Spleen (tissue), 11 donors: ENCODE measurements at regions not wholly inside any gene's neighbourhood (a gene's known extent, or its start where the extent isn't known, plus 50 kb on each side); places are given as distances from the start of the nearest gene placed in this dataset.
"Not testable (repeated sequence)": the region's sequence is repeated elsewhere in the genome, so short reads cannot be mapped to it uniquely, and the experiment has no call there.

Experiments
- DNase-seq: peaks from one replicate; pipeline ENCODE4 v3.0.0-alpha.2; 2020
- H3K27ac ChIP-seq, 8 donors: fragments of 200-600 bp; sonication (generic) in 7 of 8; 1 replicate in 4 of 8; 2 replicates in 4 of 8; pipeline versions ENCODE4 v1.5.0 to v1.8.0; 2016 to 2021; ENCODE audit warnings: inconsistent platforms in 4 of 8, mild to moderate bottlenecking in 4 of 8, moderate library complexity in 1 of 8
- H3K27me3 ChIP-seq, 7 donors: fragments of 200-600 bp; sonication (generic) in 6 of 7; replicated peaks in 1 of 7; 1 replicate in 4 of 7; 2 replicates in 3 of 7; pipeline versions ENCODE4 v1.5.0 to v1.8.0; 2016 to 2021; ENCODE audit warnings: inconsistent platforms in 3 of 7, mild to moderate bottlenecking in 1 of 7
- H3K36me3 ChIP-seq, 6 donors: fragments of 200-600 bp; sonication (generic) in 5 of 6; 1 replicate in 4 of 6; 2 replicates in 2 of 6; pipeline versions ENCODE4 v1.5.0 to v1.8.0; 2016 to 2021; ENCODE audit warnings: inconsistent platforms in 2 of 6
- H3K4me1 ChIP-seq, 6 donors: fragments of 200-600 bp; sonication (generic) in 5 of 6; 1 replicate in 3 of 6; 2 replicates in 3 of 6; pipeline versions ENCODE4 v1.5.0 to v1.8.0; 2016 to 2021; ENCODE audit warnings: inconsistent platforms in 3 of 6
- H3K4me3 ChIP-seq, 8 donors: fragments of 200-600 bp; sonication (generic) in 7 of 8; 1 replicate in 4 of 8; 2 replicates in 4 of 8; pipeline versions ENCODE4 v1.5.0 to v1.8.0; 2016 to 2021; ENCODE audit warnings: inconsistent platforms in 4 of 8, mild to moderate bottlenecking in 4 of 8, moderate library complexity in 2 of 8
- H3K9me3 ChIP-seq, 8 donors: fragments of 200-600 bp; sonication (generic) in 7 of 8; 1 replicate in 4 of 8; 2 replicates in 4 of 8; pipeline versions ENCODE4 v1.5.0 to v1.8.0; 2016 to 2021; ENCODE audit warnings: inconsistent platforms in 4 of 8
- POLR2A ChIP-seq, 3 donors: fragments of 450-650 bp; IDR thresholded peaks; one replicate each; pipeline ENCODE4 v1.5.1; 2017; ENCODE audit warnings: antibody characterized with exemption in 3 of 3, mild to moderate bottlenecking in 1 of 3
- POLR2AphosphoS5 ChIP-seq, 3 donors: sonication (generic); formaldehyde crosslinking; IDR thresholded peaks; one replicate each; pipeline ENCODE4 v1.5.1; 2017; ENCODE audit warnings: antibody characterized with exemption in 3 of 3
- WGBS, 5 donors: extraction: QIAGEN DNeasy Blood & Tissue Kit in 3 of 5; methylation state at CpG; one replicate each; pipeline versions ENCODE4 v1.1.5 to v1.1.7; 2013 to 2018; 5-methylcytosine and 5-hydroxymethylcytosine counted together
- intact Hi-C: fragments of 100-400 bp; cut with DNase I; formaldehyde crosslinking; loops from one replicate; pipeline ENCODE4 v1.15.0; 2023; ENCODE audit warnings: low total_unique reads
- TF ChIP-seq, protein P1 (sequence below), 11 experiments: fragments of 200-600 bp in 7 of 11; fragments of 450-650 bp in 4 of 11; sonication (generic) in 4 of 11; IDR thresholded peaks in 8 of 11; conservative IDR thresholded peaks in 3 of 11; 1 replicate in 7 of 11; 2 replicates in 4 of 11; pipeline versions ENCODE4 v1.4.0 to v1.8.0; 2016 to 2021; ENCODE audit warnings: antibody characterized with exemption in 11 of 11, inconsistent platforms in 4 of 11, mild to moderate bottlenecking in 1 of 11
- donor health status: healthy with polysubstance abuse.
- donor health status: DM: no; HTN: no; CAD: no; lungs with moderate emphysema.
- donor health status: DM: no; HTN: no; CAD: no.
- donor health status: Bipolar disorder and iron deficiency.
- donor health status: healthy.
- donor health status: DM: no; HTN: no; CAD: no.
- donor health status: DM: yes; HTN: yes; CAD: no.

DNA sequence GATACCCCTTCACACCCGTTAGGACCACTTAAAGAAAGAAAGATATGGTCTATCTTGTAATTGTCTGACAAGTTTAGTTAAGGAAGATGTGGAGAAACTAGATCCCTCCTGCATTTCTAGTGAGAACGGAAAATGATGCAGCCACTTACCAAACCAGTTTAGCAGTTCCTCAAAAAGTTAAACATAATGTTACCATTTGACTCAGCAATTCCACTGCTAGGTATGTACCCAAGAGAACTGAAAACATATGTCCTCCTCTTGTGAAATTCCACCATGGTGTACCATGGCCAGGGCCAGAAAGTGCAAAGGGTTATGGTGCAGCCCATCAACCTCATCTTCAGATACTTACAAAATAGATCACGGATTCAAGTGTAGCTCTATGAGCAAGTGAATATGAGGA is 79.0 kb upstream of the ID2 start:
- no peak overlapping the region for H3K4me3 ChIP-seq
- no peaks in the 10 kb centered on the region for H3K27me3 ChIP-seq
- WGBS, 5 donors: 59 to 73% (median 60%) methylated on average over 3 of the region's 3 CpGs
- DNase-seq: no peak
- H3K36me3 ChIP-seq: no peaks in the 10 kb centered on the region
- TF ChIP-seq, protein P1, sequence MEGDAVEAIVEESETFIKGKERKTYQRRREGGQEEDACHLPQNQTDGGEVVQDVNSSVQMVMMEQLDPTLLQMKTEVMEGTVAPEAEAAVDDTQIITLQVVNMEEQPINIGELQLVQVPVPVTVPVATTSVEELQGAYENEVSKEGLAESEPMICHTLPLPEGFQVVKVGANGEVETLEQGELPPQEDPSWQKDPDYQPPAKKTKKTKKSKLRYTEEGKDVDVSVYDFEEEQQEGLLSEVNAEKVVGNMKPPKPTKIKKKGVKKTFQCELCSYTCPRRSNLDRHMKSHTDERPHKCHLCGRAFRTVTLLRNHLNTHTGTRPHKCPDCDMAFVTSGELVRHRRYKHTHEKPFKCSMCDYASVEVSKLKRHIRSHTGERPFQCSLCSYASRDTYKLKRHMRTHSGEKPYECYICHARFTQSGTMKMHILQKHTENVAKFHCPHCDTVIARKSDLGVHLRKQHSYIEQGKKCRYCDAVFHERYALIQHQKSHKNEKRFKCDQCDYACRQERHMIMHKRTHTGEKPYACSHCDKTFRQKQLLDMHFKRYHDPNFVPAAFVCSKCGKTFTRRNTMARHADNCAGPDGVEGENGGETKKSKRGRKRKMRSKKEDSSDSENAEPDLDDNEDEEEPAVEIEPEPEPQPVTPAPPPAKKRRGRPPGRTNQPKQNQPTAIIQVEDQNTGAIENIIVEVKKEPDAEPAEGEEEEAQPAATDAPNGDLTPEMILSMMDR (IDR thresholded peaks at IDR 0.05 in 8 of 11, conservative IDR thresholded peaks at IDR 0.05 in 3 of 11): no peak
- TF ChIP-seq POLR2AphosphoS5 (IDR thresholded peaks at IDR 0.05) (no peak), POLR2A (IDR thresholded peaks at IDR 0.05) (no peak)
- intact Hi-C loops: no loop called here
- H3K9me3 ChIP-seq: no peaks in the 10 kb centered on the region
- peaks cover 0 to 17% (median 7%) of the 10 kb centered on the region in 6 donors for H3K4me1 ChIP-seq
- H3K27ac ChIP-seq: peak overlapping the region in 5 of 8 donors; percentile 26 to 74 (median 65)

DNA sequence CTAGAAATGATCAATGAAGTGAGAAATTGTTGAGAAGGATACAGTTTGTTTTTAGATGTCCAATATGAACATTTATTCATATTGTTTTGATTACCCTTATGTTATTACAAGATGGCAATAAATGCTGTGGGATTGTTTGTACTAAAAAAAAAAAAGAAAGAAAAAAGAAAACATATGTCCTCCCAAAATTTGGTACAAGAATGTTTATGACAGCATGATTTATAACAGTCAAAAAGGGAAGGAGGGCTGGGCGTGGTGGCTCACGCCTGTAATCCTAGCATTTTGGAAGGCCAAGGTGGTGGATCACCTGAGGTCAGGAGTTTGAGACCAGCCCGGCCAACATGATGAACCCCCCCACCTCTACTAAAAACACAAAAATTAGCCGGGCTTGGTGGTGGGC is 78.5 kb upstream of the ID2 start:
- H3K27ac ChIP-seq: peak overlapping the region in 2 of 8 donors; percentile 68 to 74
- DNase-seq, intact Hi-C loops, H3K36me3 ChIP-seq, H3K4me3 ChIP-seq, H3K9me3 ChIP-seq, H3K27me3 ChIP-seq: not testable (repeated sequence)
- H3K4me1 ChIP-seq: peaks cover 0 to 12% (median 4%) of the 10 kb centered on the region in 6 donors
- WGBS, 5 donors: 86 to 95% (median 94%) methylated on average over 4 of the region's 4 CpGs

DNA sequence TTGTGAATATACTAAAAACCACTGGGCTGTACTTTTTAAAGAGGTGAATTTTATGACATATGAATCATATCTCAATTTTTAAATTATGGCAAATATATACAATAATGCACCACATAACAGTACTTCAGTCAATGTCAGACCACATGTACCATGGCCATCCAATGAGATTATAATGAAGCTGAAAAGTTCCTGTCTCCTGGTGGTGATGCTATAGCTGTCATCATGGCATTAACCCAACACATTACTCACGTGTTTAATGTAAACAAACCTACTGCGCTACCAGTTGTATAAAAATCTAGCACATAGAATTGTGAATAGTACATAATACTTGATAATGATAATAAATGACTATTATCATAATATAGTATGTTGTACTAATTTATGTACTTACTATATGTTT is 77.6 kb upstream of the ID2 start:
- H3K9me3 ChIP-seq: no peaks in the 10 kb centered on the region
- no peaks in the 10 kb centered on the region for H3K27me3 ChIP-seq
- no peak for DNase-seq
- no peak overlapping the region for H3K27ac ChIP-seq
- no peak for TF ChIP-seq POLR2A (IDR thresholded peaks at IDR 0.05)
- TF ChIP-seq, protein P1 (IDR thresholded peaks at IDR 0.05 in 8 of 11, conservative IDR thresholded peaks at IDR 0.05 in 3 of 11): no peak
- TF ChIP-seq POLR2AphosphoS5 (IDR thresholded peaks at IDR 0.05): no peak
- WGBS, 5 donors: 90 to 98% (median 95%) methylated on average over 2 of the region's 2 CpGs
- peaks cover 0 to 10% (median 2%) of the 10 kb centered on the region in 6 donors for H3K4me1 ChIP-seq
- no peak overlapping the region for H3K4me3 ChIP-seq
- intact Hi-C loops: no loop called here
- H3K36me3 ChIP-seq: no peaks in the 10 kb centered on the region

DNA sequence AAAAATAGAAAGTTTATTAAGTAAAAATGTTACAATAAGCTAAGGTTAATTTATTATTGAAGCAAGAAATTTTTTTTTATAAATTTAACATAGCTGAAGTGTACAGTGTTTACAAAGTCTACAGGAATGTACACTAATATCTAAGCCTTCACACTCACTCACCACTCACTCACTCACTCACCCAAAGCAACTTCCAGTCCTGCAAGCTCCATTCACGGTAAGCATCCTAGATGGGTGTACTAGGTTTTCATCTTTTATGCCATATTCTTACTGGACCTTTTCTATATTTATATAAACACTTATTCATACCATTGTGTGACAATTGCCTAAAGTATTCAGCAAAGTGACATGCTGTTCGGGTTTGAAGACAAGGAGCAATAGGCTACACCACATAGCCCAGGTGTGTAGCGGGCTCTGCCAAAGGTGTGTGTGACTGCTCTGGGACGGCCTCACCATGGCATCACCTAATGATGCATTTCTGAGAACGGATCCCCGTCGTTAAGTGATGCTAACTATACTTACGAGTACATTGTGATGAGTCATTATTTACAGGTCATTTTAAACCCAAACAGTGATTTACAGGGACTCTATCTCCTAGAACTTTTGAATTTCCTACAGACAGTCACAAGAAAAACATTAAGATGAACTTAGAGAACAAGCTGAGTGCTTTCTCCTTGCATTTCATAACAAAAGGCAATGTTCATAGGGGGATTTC is 76.3 kb upstream of the ID2 start:
- TF ChIP-seq POLR2A (IDR thresholded peaks at IDR 0.05): no peak
- TF ChIP-seq POLR2AphosphoS5 (IDR thresholded peaks at IDR 0.05): no peak
- TF ChIP-seq, protein P1 (IDR thresholded peaks at IDR 0.05 in 8 of 11, conservative IDR thresholded peaks at IDR 0.05 in 3 of 11): no peak
- H3K36me3 ChIP-seq: no peaks in the 10 kb centered on the region
- no peaks in the 10 kb centered on the region for H3K9me3 ChIP-seq
- H3K27me3 ChIP-seq: no peaks in the 10 kb centered on the region
- intact Hi-C loops: no loop called here
- peaks cover 0 to 8% (median 1%) of the 10 kb centered on the region in 6 donors for H3K4me1 ChIP-seq
- H3K4me3 ChIP-seq: no peak overlapping the region
- WGBS, 5 donors: 82 to 93% (median 90%) methylated on average over 8 of the region's 8 CpGs
- no peak overlapping the region for H3K27ac ChIP-seq
- no peak for DNase-seq
